ENCODE measurements at regions not wholly inside any gene's neighbourhood (a gene's known extent, or its start where the extent isn't known, plus 50 kb on each side); places are given as distances from the start of the nearest gene placed in this dataset.

DNA sequence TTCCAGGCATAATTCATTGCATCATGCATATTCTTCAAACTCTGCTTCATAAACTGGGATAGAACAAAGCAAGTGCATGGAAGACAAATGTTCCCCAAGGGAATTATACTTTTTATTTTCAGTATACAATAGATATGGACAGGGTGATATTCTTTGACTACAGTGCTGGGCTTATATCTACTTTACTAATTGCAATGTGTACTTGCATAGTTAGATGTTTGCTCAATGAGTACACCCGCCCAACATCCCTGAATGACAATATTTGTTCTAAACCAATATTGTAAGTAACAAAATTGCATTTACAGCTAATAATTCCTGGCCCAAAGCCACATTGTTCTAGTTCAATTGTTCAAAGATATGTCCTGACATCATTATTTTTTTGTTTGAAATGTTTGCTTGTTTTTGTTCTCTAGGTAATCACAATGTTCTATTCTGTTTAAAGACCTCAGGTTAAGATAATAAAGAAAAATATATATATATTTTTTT is 171.4 kb downstream of the PTN start:
- peak overlapping the region; percentile 52 for H3K27ac ChIP-seq
- TF ChIP-seq, protein P1, sequence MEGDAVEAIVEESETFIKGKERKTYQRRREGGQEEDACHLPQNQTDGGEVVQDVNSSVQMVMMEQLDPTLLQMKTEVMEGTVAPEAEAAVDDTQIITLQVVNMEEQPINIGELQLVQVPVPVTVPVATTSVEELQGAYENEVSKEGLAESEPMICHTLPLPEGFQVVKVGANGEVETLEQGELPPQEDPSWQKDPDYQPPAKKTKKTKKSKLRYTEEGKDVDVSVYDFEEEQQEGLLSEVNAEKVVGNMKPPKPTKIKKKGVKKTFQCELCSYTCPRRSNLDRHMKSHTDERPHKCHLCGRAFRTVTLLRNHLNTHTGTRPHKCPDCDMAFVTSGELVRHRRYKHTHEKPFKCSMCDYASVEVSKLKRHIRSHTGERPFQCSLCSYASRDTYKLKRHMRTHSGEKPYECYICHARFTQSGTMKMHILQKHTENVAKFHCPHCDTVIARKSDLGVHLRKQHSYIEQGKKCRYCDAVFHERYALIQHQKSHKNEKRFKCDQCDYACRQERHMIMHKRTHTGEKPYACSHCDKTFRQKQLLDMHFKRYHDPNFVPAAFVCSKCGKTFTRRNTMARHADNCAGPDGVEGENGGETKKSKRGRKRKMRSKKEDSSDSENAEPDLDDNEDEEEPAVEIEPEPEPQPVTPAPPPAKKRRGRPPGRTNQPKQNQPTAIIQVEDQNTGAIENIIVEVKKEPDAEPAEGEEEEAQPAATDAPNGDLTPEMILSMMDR (conservative IDR thresholded peaks at IDR 0.05), result no peak

- no peak overlapping the region for H3K27ac ChIP-seq
- TF ChIP-seq, protein P1 (conservative IDR thresholded peaks at IDR 0.05), result peak; percentile 92
Measured at GRCh38 chr7:137169282-137169698, 174.2 kb downstream of the PTN start.

GRCh38 chr7:137167609-137168008 is 175.9 kb downstream of the PTN start:
- TF ChIP-seq, protein P1 (conservative IDR thresholded peaks at IDR 0.05), result no peak
- no peak overlapping the region for H3K27ac ChIP-seq

- no peak overlapping the region for H3K27ac ChIP-seq
- TF ChIP-seq, protein P1 (conservative IDR thresholded peaks at IDR 0.05), result no peak
Measured at GRCh38 chr7:137166363-137166762, 177.2 kb downstream of the PTN start.

DNA sequence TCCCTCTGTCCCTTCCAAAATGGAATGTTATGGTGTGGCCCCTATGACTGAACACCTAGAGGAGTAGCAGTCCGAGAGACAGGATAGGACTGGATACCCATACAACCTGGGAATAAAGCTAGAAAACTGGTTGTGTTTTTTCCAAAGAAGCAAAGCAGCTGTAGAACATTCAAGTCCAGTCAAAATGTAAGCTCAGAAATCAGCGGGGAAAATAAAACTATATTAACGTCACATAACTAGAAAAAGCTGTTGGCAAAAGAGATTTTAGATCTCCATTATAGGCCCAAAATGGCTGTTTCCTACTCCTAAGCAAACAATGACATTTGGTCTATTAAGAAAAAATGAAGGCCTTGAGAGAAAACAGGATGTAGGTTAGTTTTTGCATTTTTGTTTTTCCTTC is 177.7 kb downstream of the PTN start:
- TF ChIP-seq, protein P1 (conservative IDR thresholded peaks at IDR 0.05), result no peak
- H3K27ac ChIP-seq, result no peak overlapping the region

- no peak overlapping the region for H3K27ac ChIP-seq
- TF ChIP-seq, protein P1 (conservative IDR thresholded peaks at IDR 0.05), result no peak
Measured at GRCh38 chr7:137165241-137165640, 178.3 kb downstream of the PTN start.

GRCh38 chr7:137164251-137164650 is 179.3 kb downstream of the PTN start:
- no peak overlapping the region for H3K27ac ChIP-seq
- TF ChIP-seq, protein P1 (conservative IDR thresholded peaks at IDR 0.05), result no peak

Measured in VCaP (cell line).